ENCODE measurements at regions not wholly inside any gene's neighbourhood (a gene's known extent, or its start where the extent isn't known, plus 50 kb on each side); places are given as distances from the start of the nearest gene placed in this dataset.

- no peaks in the 10 kb centered on the region for H3K36me3 ChIP-seq
- no peaks in the 10 kb centered on the region for H3K9me3 ChIP-seq (replicated peaks)
- H3K27me3 ChIP-seq: no peaks in the 10 kb centered on the region
- no peak overlapping the region for H3K27ac ChIP-seq
- H3K4me3 ChIP-seq: no peak overlapping the region
- no peaks in the 10 kb centered on the region for H3K4me1 ChIP-seq
- DNase-seq: no peak
Measured at GRCh38 chr5:121762426-121762825, 89.3 kb upstream of the FTMT start.

DNA sequence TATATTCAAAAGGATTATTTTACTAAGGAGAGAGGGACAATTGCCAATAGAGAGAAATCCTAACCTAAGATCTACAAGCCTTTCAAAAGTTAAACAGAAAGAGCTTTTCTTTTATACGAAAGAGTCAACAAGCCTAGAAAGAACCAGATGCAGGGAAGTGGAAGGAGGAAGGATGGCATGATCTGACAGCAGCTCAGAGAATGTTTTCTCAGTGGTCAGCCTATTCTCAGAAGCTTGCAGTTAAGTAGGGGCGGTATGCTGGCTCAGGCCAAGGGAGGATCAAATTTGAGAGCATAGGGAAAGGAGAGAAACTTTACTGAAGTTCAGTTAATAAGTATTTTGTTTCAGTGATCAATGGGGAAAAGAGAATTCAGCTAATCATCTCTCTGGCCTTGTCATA lies 88.0 kb upstream of the FTMT start:
- no peak overlapping the region for H3K4me3 ChIP-seq
- H3K27me3 ChIP-seq: no peaks in the 10 kb centered on the region
- H3K36me3 ChIP-seq: no peaks in the 10 kb centered on the region
- no peak for DNase-seq
- no peak overlapping the region for H3K27ac ChIP-seq
- H3K9me3 ChIP-seq (replicated peaks): no peaks in the 10 kb centered on the region
- no peaks in the 10 kb centered on the region for H3K4me1 ChIP-seq

DNA sequence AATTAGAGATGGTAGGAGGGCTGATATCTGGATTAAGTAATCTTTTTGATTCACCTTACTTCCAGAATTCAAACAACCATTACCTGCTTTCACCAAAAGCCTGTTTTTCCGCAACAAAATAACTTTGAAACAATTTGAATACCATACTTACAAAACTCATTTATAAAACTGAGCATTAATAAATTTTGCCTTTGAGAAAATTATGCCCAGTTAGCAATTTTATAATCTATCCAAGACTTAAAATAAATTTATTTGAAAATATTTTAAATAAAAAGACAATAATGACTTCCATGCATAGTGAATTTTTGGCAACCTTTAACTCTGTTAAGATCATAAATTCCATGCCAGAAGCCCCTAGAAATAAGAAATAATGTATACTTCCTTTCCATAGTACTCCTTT lies 71.3 kb upstream of the FTMT start:
- no peak for DNase-seq
- H3K4me3 ChIP-seq: no peak overlapping the region
- no peak overlapping the region for H3K27ac ChIP-seq
- H3K36me3 ChIP-seq: no peaks in the 10 kb centered on the region
- H3K4me1 ChIP-seq: no peaks in the 10 kb centered on the region
- no peaks in the 10 kb centered on the region for H3K9me3 ChIP-seq (replicated peaks)
- no peaks in the 10 kb centered on the region for H3K27me3 ChIP-seq

GRCh38 chr5:121783700-121784099 lies 68.0 kb upstream of the FTMT start:
- Histone ChIP-seq H3K27ac (no peak overlapping the region), H3K27me3 (no peaks in the 10 kb centered on the region; the same call in 1 of the 2 replicates), H3K4me3 (no peak overlapping the region), H3K9me3 (replicated peaks) (no peaks in the 10 kb centered on the region), H3K36me3 (no peaks in the 10 kb centered on the region), H3K4me1 (no peaks in the 10 kb centered on the region)
- no peak for DNase-seq

DNA sequence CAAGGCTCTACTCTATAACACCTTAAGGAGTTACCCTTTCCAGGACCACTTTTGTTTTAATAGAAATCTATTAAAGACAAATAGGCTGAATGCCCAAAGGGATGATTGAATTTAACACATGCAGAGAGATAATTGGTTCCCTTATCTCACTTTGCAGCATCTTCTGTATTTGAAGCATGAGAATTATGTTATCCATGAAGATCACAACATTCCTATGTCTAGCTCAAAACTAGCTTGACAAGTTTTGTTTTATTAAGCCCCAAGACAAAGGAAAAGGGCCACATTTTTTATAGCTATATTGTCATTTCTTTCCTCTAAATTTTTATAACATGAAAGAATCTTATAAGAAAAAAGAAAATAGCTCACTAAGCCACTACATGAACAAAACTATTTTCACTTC lies 57.9 kb upstream of the FTMT start:
- no peaks in the 10 kb centered on the region for H3K27me3 ChIP-seq
- H3K4me1 ChIP-seq: no peaks in the 10 kb centered on the region
- H3K36me3 ChIP-seq: no peaks in the 10 kb centered on the region
- no peak overlapping the region for H3K4me3 ChIP-seq
- H3K27ac ChIP-seq: no peak overlapping the region
- no peak for DNase-seq
- H3K9me3 ChIP-seq (replicated peaks): no peaks in the 10 kb centered on the region

GRCh38 chr5:121795511-121795910 lies 56.2 kb upstream of the FTMT start:
- H3K27ac ChIP-seq: no peak overlapping the region

GRCh38 chr5:121797681-121798518 lies 53.8 kb upstream of the FTMT start:
- no peaks in the 10 kb centered on the region for H3K27me3 ChIP-seq
- no peak overlapping the region for H3K4me3 ChIP-seq
- H3K36me3 ChIP-seq: no peaks in the 10 kb centered on the region
- H3K4me1 ChIP-seq: no peaks in the 10 kb centered on the region
- no peak for DNase-seq
- no peak overlapping the region for H3K27ac ChIP-seq
- no peaks in the 10 kb centered on the region for H3K9me3 ChIP-seq (replicated peaks)

More at GRCh38 chr5:121795511-121795910, 56.2 kb upstream of the FTMT start:
- no peak for DNase-seq
- Histone ChIP-seq H3K27me3 (no peaks in the 10 kb centered on the region), H3K9me3 (replicated peaks) (no peaks in the 10 kb centered on the region), H3K4me3 (no peak overlapping the region), H3K36me3 (no peaks in the 10 kb centered on the region), H3K4me1 (no peaks in the 10 kb centered on the region)

Data from SJCRH30 (cell line).